Fibroblast of lung (primary cell): ENCODE measurements at regions not wholly inside any gene's neighbourhood (a gene's known extent, or its start where the extent isn't known, plus 50 kb on each side); places are given as distances from the start of the nearest gene placed in this dataset.

Source experiments
- CTCF ChIP-seq, 2 donors: IDR thresholded peaks in 1 of 2; conservative IDR thresholded peaks in 1 of 2; 1 replicate in 1 of 2; 2 replicates in 1 of 2; pipeline ENCODE4 v1.5.1; 2011 to 2012; ENCODE audit warnings: low read length in 2 of 2, control low read depth in 1 of 2, inconsistent platforms in 1 of 2, low read depth in 1 of 2, mild to moderate bottlenecking in 1 of 2
- EZH2 ChIP-seq: IDR thresholded peaks from 2 replicates; pipeline ENCODE4 v1.5.1; 2012; ENCODE audit warnings: low read length, control low read depth, mild to moderate bottlenecking; ENCODE audit errors: missing control alignments

- TF ChIP-seq CTCF (conservative IDR thresholded peaks at IDR 0.05 in 1 of 2, IDR thresholded peaks at IDR 0.05 in 1 of 2; ENCODE audit: low read depth in 1 of 2, low read length in 2 of 2) (no peak), EZH2 (no peak)
Measured at GRCh38 chr3:181887685-181888084, 176.0 kb downstream of the SOX2 start.
